Activated naive CD4-positive, alpha-beta T cell treated with anti-CD3 and anti-CD28 coated beads, Interleukin-2, amount 50 U/mL, for 16 hours (primary cell): ENCODE measurements at regions not wholly inside any gene's neighbourhood (a gene's known extent, or its start where the extent isn't known, plus 50 kb on each side); places are given as distances from the start of the nearest gene placed in this dataset.

ENCODE experiments used
- DNase-seq: peaks from one replicate; pipeline ENCODE4 v3.0.0-alpha.2; 2020

GRCh38 chr22:27466778-27467438, 334.6 kb downstream of the MN1 start:
- DNase-seq = no peak

- no peak for DNase-seq
These were observed 333.8 kb downstream of the MN1 start for GRCh38 chr22:27467711-27468110.

GRCh38 chr22:27468712-27469111, 332.8 kb downstream of the MN1 start:
- no peak for DNase-seq

GRCh38 chr22:27470169-27470772, 331.3 kb downstream of the MN1 start:
- DNase-seq = no peak

GRCh38 chr22:27472975-27473374, 328.6 kb downstream of the MN1 start:
- DNase-seq = no peak

GRCh38 chr22:27473533-27473932, 328.0 kb downstream of the MN1 start:
- DNase-seq = no peak

GRCh38 chr22:27474112-27474571, 327.4 kb downstream of the MN1 start:
- no peak for DNase-seq

- DNase-seq = no peak
These were observed 326.6 kb downstream of the MN1 start for GRCh38 chr22:27474711-27475547.

- DNase-seq = no peak
These were observed 326.0 kb downstream of the MN1 start for GRCh38 chr22:27475548-27475897.

- DNase-seq = no peak
These were observed 325.2 kb downstream of the MN1 start for GRCh38 chr22:27476318-27476717.

- DNase-seq = no peak
These were observed 324.8 kb downstream of the MN1 start for GRCh38 chr22:27476729-27477128.

- DNase-seq = no peak
These were observed 324.4 kb downstream of the MN1 start for GRCh38 chr22:27477171-27477570.

GRCh38 chr22:27480487-27480886, 321.1 kb downstream of the MN1 start:
- DNase-seq = no peak

- DNase-seq = no peak
These were observed 319.2 kb downstream of the MN1 start for GRCh38 chr22:27482402-27482801.

GRCh38 chr22:27483095-27483785, 318.3 kb downstream of the MN1 start:
- no peak for DNase-seq

GRCh38 chr22:27485842-27486241, 315.7 kb downstream of the MN1 start:
- no peak for DNase-seq

- DNase-seq = no peak
These were observed 313.7 kb downstream of the MN1 start for GRCh38 chr22:27487600-27488452.

GRCh38 chr22:27488456-27489177, 312.9 kb downstream of the MN1 start:
- no peak for DNase-seq

GRCh38 chr22:27489178-27489675, 312.3 kb downstream of the MN1 start:
- no peak for DNase-seq

- no peak for DNase-seq
These were observed 311.5 kb downstream of the MN1 start for GRCh38 chr22:27490080-27490479.

- no peak for DNase-seq
These were observed 309.7 kb downstream of the MN1 start for GRCh38 chr22:27491888-27492287.
